ENCODE measurements at regions not wholly inside any gene's neighbourhood (a gene's known extent, or its start where the extent isn't known, plus 50 kb on each side); places are given as distances from the start of the nearest gene placed in this dataset.

- TF ChIP-seq, protein P1, sequence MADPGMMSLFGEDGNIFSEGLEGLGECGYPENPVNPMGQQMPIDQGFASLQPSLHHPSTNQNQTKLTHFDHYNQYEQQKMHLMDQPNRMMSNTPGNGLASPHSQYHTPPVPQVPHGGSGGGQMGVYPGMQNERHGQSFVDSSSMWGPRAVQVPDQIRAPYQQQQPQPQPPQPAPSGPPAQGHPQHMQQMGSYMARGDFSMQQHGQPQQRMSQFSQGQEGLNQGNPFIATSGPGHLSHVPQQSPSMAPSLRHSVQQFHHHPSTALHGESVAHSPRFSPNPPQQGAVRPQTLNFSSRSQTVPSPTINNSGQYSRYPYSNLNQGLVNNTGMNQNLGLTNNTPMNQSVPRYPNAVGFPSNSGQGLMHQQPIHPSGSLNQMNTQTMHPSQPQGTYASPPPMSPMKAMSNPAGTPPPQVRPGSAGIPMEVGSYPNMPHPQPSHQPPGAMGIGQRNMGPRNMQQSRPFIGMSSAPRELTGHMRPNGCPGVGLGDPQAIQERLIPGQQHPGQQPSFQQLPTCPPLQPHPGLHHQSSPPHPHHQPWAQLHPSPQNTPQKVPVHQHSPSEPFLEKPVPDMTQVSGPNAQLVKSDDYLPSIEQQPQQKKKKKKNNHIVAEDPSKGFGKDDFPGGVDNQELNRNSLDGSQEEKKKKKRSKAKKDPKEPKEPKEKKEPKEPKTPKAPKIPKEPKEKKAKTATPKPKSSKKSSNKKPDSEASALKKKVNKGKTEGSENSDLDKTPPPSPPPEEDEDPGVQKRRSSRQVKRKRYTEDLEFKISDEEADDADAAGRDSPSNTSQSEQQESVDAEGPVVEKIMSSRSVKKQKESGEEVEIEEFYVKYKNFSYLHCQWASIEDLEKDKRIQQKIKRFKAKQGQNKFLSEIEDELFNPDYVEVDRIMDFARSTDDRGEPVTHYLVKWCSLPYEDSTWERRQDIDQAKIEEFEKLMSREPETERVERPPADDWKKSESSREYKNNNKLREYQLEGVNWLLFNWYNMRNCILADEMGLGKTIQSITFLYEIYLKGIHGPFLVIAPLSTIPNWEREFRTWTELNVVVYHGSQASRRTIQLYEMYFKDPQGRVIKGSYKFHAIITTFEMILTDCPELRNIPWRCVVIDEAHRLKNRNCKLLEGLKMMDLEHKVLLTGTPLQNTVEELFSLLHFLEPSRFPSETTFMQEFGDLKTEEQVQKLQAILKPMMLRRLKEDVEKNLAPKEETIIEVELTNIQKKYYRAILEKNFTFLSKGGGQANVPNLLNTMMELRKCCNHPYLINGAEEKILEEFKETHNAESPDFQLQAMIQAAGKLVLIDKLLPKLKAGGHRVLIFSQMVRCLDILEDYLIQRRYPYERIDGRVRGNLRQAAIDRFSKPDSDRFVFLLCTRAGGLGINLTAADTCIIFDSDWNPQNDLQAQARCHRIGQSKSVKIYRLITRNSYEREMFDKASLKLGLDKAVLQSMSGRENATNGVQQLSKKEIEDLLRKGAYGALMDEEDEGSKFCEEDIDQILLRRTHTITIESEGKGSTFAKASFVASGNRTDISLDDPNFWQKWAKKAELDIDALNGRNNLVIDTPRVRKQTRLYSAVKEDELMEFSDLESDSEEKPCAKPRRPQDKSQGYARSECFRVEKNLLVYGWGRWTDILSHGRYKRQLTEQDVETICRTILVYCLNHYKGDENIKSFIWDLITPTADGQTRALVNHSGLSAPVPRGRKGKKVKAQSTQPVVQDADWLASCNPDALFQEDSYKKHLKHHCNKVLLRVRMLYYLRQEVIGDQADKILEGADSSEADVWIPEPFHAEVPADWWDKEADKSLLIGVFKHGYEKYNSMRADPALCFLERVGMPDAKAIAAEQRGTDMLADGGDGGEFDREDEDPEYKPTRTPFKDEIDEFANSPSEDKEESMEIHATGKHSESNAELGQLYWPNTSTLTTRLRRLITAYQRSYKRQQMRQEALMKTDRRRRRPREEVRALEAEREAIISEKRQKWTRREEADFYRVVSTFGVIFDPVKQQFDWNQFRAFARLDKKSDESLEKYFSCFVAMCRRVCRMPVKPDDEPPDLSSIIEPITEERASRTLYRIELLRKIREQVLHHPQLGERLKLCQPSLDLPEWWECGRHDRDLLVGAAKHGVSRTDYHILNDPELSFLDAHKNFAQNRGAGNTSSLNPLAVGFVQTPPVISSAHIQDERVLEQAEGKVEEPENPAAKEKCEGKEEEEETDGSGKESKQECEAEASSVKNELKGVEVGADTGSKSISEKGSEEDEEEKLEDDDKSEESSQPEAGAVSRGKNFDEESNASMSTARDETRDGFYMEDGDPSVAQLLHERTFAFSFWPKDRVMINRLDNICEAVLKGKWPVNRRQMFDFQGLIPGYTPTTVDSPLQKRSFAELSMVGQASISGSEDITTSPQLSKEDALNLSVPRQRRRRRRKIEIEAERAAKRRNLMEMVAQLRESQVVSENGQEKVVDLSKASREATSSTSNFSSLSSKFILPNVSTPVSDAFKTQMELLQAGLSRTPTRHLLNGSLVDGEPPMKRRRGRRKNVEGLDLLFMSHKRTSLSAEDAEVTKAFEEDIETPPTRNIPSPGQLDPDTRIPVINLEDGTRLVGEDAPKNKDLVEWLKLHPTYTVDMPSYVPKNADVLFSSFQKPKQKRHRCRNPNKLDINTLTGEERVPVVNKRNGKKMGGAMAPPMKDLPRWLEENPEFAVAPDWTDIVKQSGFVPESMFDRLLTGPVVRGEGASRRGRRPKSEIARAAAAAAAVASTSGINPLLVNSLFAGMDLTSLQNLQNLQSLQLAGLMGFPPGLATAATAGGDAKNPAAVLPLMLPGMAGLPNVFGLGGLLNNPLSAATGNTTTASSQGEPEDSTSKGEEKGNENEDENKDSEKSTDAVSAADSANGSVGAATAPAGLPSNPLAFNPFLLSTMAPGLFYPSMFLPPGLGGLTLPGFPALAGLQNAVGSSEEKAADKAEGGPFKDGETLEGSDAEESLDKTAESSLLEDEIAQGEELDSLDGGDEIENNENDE (IDR thresholded peaks at IDR 0.05; ENCODE audit: low read depth, low read length): no peak
- peak in 1 of 2 experiments; percentile 91; a peak in 1 of 4 replicates for TF ChIP-seq ZMIZ1 (IDR thresholded peaks at IDR 0.05; ENCODE audit: low read depth in 2 of 2, low read length in 2 of 2)
- peak; percentile 95 to 99 for TF ChIP-seq ETV6 (IDR thresholded peaks at IDR 0.05; ENCODE audit: borderline replicate concordance in 1 of 2, low read depth in 2 of 2, low read length in 1 of 2)
- TF ChIP-seq ETV6 (CRISPR knock-in tag; IDR thresholded peaks at IDR 0.05; ENCODE audit: borderline replicate concordance): peak; percentile 52; the same call in 1 of the 2 replicates
- TF ChIP-seq CREB3 (tag; conservative IDR thresholded peaks at IDR 0.05; ENCODE audit: low read depth): peak; percentile 76; the same call in 1 of the 2 replicates
- TF ChIP-seq NCOA4 (IDR thresholded peaks at IDR 0.05; ENCODE audit: partially characterized antibody): no peak
These were observed 69.7 kb upstream of the ANTXRL start (continued) for GRCh38 chr10:46216836-46217751.

All from K562 (cell line).